ENCODE measurements at regions not wholly inside any gene's neighbourhood (a gene's known extent, or its start where the extent isn't known, plus 50 kb on each side); places are given as distances from the start of the nearest gene placed in this dataset.

DNA sequence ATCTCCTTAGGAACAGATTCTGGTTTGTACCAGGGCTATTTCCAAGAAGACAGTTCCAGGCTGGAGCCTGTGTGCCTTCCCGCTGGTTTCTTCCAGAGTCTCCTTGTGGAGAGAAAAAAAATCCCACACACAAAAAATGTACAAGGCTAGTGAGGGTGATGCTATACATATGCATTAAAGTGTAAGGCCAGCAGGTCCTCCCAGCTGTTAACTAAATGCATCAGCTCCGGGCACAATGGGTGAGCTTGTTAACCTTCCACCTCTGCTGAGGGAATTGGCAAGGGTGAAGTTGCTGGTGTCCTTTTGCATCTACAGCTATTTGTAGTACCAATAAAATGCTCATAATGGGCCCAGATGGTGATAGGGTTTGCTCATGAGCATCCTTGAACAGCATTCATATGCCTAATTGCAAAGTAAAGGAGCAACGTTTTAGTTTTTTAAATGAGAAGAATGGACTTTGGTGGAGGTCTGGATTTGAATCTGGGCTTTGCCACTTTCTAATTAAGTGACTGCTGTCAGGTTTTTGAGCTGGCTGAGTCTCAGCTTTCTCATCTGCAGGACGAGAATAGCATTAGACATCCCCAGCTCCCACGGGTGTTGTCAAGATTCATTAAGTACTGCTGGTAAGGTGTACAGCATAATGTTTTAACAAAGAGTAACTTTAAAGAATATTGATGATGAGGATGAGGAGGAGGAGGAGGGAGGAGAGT, 361.8 kb downstream of the QKI start:
- TF ChIP-seq, protein P1, sequence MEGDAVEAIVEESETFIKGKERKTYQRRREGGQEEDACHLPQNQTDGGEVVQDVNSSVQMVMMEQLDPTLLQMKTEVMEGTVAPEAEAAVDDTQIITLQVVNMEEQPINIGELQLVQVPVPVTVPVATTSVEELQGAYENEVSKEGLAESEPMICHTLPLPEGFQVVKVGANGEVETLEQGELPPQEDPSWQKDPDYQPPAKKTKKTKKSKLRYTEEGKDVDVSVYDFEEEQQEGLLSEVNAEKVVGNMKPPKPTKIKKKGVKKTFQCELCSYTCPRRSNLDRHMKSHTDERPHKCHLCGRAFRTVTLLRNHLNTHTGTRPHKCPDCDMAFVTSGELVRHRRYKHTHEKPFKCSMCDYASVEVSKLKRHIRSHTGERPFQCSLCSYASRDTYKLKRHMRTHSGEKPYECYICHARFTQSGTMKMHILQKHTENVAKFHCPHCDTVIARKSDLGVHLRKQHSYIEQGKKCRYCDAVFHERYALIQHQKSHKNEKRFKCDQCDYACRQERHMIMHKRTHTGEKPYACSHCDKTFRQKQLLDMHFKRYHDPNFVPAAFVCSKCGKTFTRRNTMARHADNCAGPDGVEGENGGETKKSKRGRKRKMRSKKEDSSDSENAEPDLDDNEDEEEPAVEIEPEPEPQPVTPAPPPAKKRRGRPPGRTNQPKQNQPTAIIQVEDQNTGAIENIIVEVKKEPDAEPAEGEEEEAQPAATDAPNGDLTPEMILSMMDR (IDR thresholded peaks at IDR 0.05; ENCODE audit: poor library complexity) = no peak
- no peak for TF ChIP-seq EZH2 (IDR thresholded peaks at IDR 0.05; ENCODE audit: borderline replicate concordance)
